Panc1 (cell line): ENCODE measurements at regions not wholly inside any gene's neighbourhood (a gene's known extent, or its start where the extent isn't known, plus 50 kb on each side); places are given as distances from the start of the nearest gene placed in this dataset.

Source experiments
- CTCF ChIP-seq: fragments of 450-650 bp; IDR thresholded peaks from 2 replicates; pipeline ENCODE4 v1.5.1; 2017; ENCODE audit warnings: mild to moderate bottlenecking
- POLR2AphosphoS5 ChIP-seq: IDR thresholded peaks from 2 replicates; pipeline ENCODE4 v1.6.1; 2012; ENCODE audit warnings: mild to moderate bottlenecking, low read depth, low read length, moderate library complexity
- REST ChIP-seq, 2 experiments: IDR thresholded peaks; 2 replicates each; pipeline ENCODE4 v1.6.1; 2011 to 2012; ENCODE audit warnings: low read depth in 2 of 2, control low read depth in 1 of 2, low read length in 1 of 2, mild to moderate bottlenecking in 1 of 2, moderate library complexity in 1 of 2; ENCODE audit not compliant: insufficient read depth in 1 of 2
- SIN3A ChIP-seq: IDR thresholded peaks from 2 replicates; pipeline ENCODE4 v1.6.1; 2012; ENCODE audit warnings: low read depth, mild to moderate bottlenecking, low read length, moderate library complexity, borderline replicate concordance; ENCODE audit not compliant: insufficient read depth

- TF ChIP-seq POLR2AphosphoS5 (no peak), CTCF (no peak), SIN3A (no peak), REST (IDR thresholded peaks at IDR 0.05; ENCODE audit: insufficient read depth in 1 of 2, low read depth in 2 of 2, low read length in 1 of 2) (no peak)
Measured at GRCh38 chr3:102339671-102340070, 95.1 kb upstream of the ZPLD1 start.
